ENCODE measurements at regions not wholly inside any gene's neighbourhood (a gene's known extent, or its start where the extent isn't known, plus 50 kb on each side); places are given as distances from the start of the nearest gene placed in this dataset.

DNA sequence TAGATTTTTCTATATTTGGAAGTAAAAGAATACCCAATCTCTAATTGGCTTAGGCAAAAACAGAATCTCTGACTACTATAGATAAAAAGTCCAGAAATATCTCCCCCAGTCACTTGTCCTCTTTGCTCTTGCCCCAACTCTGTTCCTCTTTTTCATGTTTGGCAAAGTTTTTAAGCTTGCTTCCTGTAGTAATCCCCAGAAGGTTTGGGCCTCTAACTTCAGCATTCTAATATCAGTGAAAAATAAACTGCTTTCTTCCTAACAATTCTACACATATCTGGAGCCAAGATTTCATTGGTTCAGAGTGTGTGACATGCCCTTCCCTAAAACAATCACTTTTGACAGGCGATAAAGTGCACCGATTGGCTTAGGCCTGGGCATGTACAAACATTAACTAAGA lies 1680.3 kb downstream of the MAT2B start:
- Histone ChIP-seq H3K4me3 (ENCODE audit: low read depth in 1 of 2, low read length in 2 of 2) (no peak overlapping the region), H3K27me3 (ENCODE audit: control insufficient read depth in 1 of 2, insufficient read depth in 2 of 2, low read length in 2 of 2) (no peaks in the 10 kb centered on the region), H3K27ac (ENCODE audit: low read depth in 2 of 2, low read length in 1 of 2) (no peak overlapping the region), H3K9me3 (ENCODE audit: control insufficient read depth in 2 of 2, insufficient read depth in 1 of 2, low read depth in 1 of 2, low read length in 1 of 2) (peaks cover 0 to 8% of the 10 kb centered on the region in 2 donors), H3K4me1 (ENCODE audit: control insufficient read depth in 2 of 2, insufficient read depth in 2 of 2, low read length in 1 of 2) (no peaks in the 10 kb centered on the region), H3K36me3 (ENCODE audit: control insufficient read depth in 2 of 2, insufficient read depth in 2 of 2, low read length in 1 of 2) (no peaks in the 10 kb centered on the region)
- 83 to 86% methylated on average over 2 of the region's 2 CpGs for WGBS, 2 donors

DNA sequence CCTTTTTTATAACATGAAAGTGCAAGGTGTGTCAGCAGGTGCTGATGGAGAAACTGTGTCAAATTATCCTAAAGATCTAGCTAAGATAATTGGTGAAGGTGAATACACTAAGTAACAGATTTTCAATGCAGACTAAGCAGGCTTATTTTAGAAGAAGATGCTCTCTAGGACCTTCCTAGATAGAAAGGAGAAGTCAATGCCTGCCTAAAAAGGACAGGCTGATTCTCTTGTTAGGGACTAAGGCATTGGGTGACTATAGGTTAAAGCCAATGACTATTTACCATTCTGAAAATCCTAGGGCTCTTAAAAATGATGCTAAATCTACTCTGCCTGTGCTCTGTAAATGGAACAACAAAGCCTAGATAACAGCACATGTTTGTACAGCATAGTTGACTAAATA lies 1682.4 kb downstream of the MAT2B start:
- peaks cover 0 to 8% of the 10 kb centered on the region in 2 donors for H3K9me3 ChIP-seq (ENCODE audit: control insufficient read depth in 2 of 2, insufficient read depth in 1 of 2, low read depth in 1 of 2, low read length in 1 of 2)
- no peaks in the 10 kb centered on the region for H3K36me3 ChIP-seq (ENCODE audit: control insufficient read depth in 2 of 2, insufficient read depth in 2 of 2, low read length in 1 of 2)
- no peak overlapping the region for H3K27ac ChIP-seq (ENCODE audit: low read depth in 2 of 2, low read length in 1 of 2)
- no peaks in the 10 kb centered on the region for H3K27me3 ChIP-seq (ENCODE audit: control insufficient read depth in 1 of 2, insufficient read depth in 2 of 2, low read length in 2 of 2)
- no peaks in the 10 kb centered on the region for H3K4me1 ChIP-seq (ENCODE audit: control insufficient read depth in 2 of 2, insufficient read depth in 2 of 2, low read length in 1 of 2)
- H3K4me3 ChIP-seq (ENCODE audit: low read depth in 1 of 2, low read length in 2 of 2) = no peak overlapping the region

DNA sequence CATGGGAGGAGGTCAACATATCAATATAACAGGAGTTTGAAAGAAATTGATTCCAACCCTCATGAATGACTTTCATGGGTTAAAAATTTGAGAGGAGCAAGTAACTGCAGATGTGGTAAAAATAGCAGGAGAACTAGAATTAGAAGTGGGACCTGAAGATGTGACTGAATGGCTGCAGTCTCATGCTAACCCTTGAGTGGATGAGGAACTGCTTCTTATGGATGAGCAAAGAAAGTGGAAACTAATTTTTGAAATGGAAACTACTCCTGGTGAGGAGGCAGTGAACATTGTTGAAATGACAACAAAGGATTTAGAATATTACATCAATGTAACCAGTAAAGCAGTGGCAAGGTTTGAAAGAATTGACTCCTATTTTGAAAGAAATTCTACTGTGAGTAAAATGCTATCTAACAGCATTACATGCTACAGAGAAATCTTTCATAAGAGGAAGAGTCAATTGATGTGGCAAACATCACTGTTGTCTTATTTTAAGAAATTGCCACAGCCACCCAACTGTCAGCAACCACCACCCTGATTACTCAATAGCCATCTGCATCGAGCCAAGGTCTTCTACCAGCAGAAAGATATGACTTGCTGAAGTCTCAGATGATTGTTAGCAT lies 1683.2 kb downstream of the MAT2B start:
- Histone ChIP-seq H3K4me1 (ENCODE audit: control insufficient read depth in 2 of 2, insufficient read depth in 2 of 2, low read length in 1 of 2) (no peaks in the 10 kb centered on the region), H3K36me3 (ENCODE audit: control insufficient read depth in 2 of 2, insufficient read depth in 2 of 2, low read length in 1 of 2) (no peaks in the 10 kb centered on the region), H3K27ac (ENCODE audit: low read depth in 2 of 2, low read length in 1 of 2) (no peak overlapping the region), H3K27me3 (ENCODE audit: control insufficient read depth in 1 of 2, insufficient read depth in 2 of 2, low read length in 2 of 2) (no peaks in the 10 kb centered on the region), H3K4me3 (ENCODE audit: low read depth in 1 of 2, low read length in 2 of 2) (no peak overlapping the region), H3K9me3 (ENCODE audit: control insufficient read depth in 2 of 2, insufficient read depth in 1 of 2, low read depth in 1 of 2, low read length in 1 of 2) (peaks cover 0 to 6% of the 10 kb centered on the region in 2 donors)
- WGBS, 2 donors = 56 to 69% methylated on average over 1 of the region's 1 CpG

DNA sequence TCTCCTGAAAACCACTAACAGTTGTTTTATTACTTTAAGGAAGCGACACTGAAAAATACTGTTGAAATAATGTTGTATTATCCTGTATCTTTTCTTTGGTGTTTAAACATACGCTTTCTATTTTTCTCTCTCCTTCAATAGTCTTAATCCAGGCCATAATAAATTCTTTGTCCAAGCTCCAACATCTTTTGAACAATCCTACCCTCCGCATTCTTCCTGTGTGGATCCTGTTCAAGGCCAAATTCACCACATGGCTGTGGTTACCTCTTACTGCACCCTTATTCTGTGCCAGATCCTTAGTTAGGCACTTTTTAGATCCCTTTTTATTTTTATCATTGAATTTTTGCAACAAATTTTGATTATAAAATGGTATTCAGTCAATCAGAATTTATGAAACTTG lies 1691.5 kb downstream of the MAT2B start:
- Histone ChIP-seq H3K9me3 (ENCODE audit: control insufficient read depth in 2 of 2, insufficient read depth in 1 of 2, low read depth in 1 of 2, low read length in 1 of 2) (no peaks in the 10 kb centered on the region), H3K4me1 (ENCODE audit: control insufficient read depth in 2 of 2, insufficient read depth in 2 of 2, low read length in 1 of 2) (no peaks in the 10 kb centered on the region), H3K4me3 (ENCODE audit: low read depth in 1 of 2, low read length in 2 of 2) (no peak overlapping the region), H3K36me3 (ENCODE audit: control insufficient read depth in 2 of 2, insufficient read depth in 2 of 2, low read length in 1 of 2) (no peaks in the 10 kb centered on the region), H3K27ac (ENCODE audit: low read depth in 2 of 2, low read length in 1 of 2) (no peak overlapping the region), H3K27me3 (ENCODE audit: control insufficient read depth in 1 of 2, insufficient read depth in 2 of 2, low read length in 2 of 2) (no peaks in the 10 kb centered on the region)
- 87% methylated on average over 3 of the region's 3 CpGs for WGBS, 2 donors

DNA sequence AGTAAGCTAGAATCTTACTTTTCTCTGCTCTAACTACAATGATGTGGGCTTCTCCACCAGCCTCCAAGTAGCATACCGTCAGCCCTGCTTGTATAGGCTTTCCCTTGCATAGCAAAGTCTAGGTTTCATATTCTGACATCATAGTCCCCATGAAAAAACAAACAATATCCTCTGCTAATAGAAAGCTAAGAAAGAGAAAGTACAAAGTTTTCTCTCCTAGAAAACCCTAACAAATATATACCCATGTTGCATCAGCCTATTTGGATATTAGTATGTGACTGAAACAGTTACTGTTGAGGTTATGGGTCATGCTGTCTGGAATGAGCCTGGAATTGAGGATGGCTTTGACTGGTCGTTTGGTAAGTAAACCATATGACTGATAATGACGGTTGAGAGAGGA lies 1696.0 kb downstream of the MAT2B start:
- Histone ChIP-seq H3K36me3 (ENCODE audit: control insufficient read depth in 2 of 2, insufficient read depth in 2 of 2, low read length in 1 of 2) (no peaks in the 10 kb centered on the region), H3K9me3 (ENCODE audit: control insufficient read depth in 2 of 2, insufficient read depth in 1 of 2, low read depth in 1 of 2, low read length in 1 of 2) (no peaks in the 10 kb centered on the region), H3K4me3 (ENCODE audit: low read depth in 1 of 2, low read length in 2 of 2) (no peak overlapping the region), H3K4me1 (ENCODE audit: control insufficient read depth in 2 of 2, insufficient read depth in 2 of 2, low read length in 1 of 2) (no peaks in the 10 kb centered on the region), H3K27ac (ENCODE audit: low read depth in 2 of 2, low read length in 1 of 2) (no peak overlapping the region), H3K27me3 (ENCODE audit: control insufficient read depth in 1 of 2, insufficient read depth in 2 of 2, low read length in 2 of 2) (no peaks in the 10 kb centered on the region)
- WGBS, 2 donors = 63 to 65% methylated on average over 3 of the region's 3 CpGs

DNA sequence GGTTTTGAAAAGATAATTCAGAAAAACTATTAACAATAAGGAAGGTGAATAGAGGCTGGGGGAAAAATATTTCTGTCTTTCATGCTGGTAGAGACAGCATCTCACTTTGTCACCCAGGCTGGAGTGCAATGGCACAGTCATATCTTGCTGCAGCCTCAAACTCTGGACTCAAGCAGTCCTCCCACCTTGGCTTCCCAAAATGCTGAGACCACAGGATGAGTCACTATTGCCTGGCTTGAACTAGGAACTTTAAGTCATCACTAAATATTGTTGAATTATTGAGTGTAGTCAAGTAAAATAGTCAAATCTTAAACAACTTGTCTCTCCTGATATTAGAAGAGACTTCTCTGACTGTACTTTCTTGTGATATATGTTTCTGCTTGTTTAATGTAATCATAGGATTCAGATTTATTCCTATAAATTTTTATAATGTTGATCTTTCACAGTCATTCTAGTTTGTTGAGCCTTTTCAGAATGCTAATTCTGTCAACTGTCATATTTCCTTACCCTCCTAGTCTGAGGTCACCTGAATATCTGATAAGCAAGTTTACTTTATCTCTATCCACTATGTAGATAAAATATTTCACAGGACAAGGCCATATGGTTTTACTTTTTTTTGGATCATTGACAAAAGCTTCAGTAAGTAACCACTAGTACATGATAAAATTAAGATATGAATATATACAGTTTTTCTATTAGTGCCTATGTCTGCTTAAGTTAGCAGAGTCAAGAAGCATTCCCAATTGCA lies 1696.5 kb downstream of the MAT2B start:
- Histone ChIP-seq H3K36me3 (ENCODE audit: control insufficient read depth in 2 of 2, insufficient read depth in 2 of 2, low read length in 1 of 2) (no peaks in the 10 kb centered on the region), H3K4me1 (ENCODE audit: control insufficient read depth in 2 of 2, insufficient read depth in 2 of 2, low read length in 1 of 2) (no peaks in the 10 kb centered on the region), H3K9me3 (ENCODE audit: control insufficient read depth in 2 of 2, insufficient read depth in 1 of 2, low read depth in 1 of 2, low read length in 1 of 2) (no peaks in the 10 kb centered on the region), H3K27me3 (ENCODE audit: control insufficient read depth in 1 of 2, insufficient read depth in 2 of 2, low read length in 2 of 2) (no peaks in the 10 kb centered on the region), H3K27ac (ENCODE audit: low read depth in 2 of 2, low read length in 1 of 2) (no peak overlapping the region), H3K4me3 (ENCODE audit: low read depth in 1 of 2, low read length in 2 of 2) (no peak overlapping the region)

DNA sequence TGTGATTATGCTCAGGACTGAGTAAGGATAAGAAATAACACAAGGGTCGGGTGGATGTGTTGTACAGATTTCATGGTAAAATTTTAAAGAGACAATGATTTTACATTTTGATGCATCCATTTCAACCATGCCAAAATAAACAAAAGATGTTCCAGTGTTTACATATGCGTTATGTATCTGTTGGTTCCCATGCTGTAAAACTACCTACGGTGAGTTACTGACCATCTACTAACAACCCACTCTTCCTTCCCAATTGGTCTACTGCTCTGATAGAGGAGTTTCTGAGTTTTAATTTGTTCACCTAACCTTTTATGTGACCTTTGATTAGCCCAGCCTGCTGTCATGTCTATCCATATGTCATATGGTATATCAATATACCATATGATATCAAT lies 1697.1 kb downstream of the MAT2B start:
- no peaks in the 10 kb centered on the region for H3K27me3 ChIP-seq (ENCODE audit: control insufficient read depth in 1 of 2, insufficient read depth in 2 of 2, low read length in 2 of 2)
- H3K4me1 ChIP-seq (ENCODE audit: control insufficient read depth in 2 of 2, insufficient read depth in 2 of 2, low read length in 1 of 2) = no peaks in the 10 kb centered on the region
- no peaks in the 10 kb centered on the region for H3K9me3 ChIP-seq (ENCODE audit: control insufficient read depth in 2 of 2, insufficient read depth in 1 of 2, low read depth in 1 of 2, low read length in 1 of 2)
- H3K4me3 ChIP-seq (ENCODE audit: low read depth in 1 of 2, low read length in 2 of 2) = no peak overlapping the region
- no peaks in the 10 kb centered on the region for H3K36me3 ChIP-seq (ENCODE audit: control insufficient read depth in 2 of 2, insufficient read depth in 2 of 2, low read length in 1 of 2)
- 81 to 84% methylated on average over 3 of the region's 3 CpGs for WGBS, 2 donors
- no peak overlapping the region for H3K27ac ChIP-seq (ENCODE audit: low read depth in 2 of 2, low read length in 1 of 2)

DNA sequence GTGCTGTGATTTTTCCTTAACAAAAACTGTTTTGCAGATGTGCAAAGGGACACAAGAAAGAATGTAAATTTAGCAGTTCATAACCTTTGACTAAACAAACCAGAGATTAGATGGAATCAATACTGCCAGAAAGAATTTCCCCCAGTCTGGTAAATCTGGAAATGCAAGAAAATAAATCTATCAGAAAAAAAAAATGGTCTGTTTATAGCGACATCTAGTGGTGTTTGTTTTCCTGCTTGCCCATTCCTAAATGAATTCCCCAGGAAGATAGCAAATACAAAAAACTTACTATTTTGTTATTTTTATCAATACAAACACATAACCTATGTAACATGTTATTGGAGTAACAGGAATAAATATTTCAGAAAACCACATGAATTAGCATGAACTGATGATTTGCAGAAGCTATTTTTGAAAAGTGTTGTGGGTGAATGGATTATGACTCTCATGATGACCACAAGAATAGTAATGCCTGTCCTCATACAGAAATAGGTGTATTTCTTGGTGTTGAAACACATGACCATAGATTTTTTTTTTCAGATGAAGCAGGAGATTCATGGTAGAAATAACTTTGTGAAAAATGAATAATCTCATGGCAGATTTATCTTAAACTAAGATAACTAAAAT lies 1703.8 kb downstream of the MAT2B start:
- Histone ChIP-seq H3K9me3 (ENCODE audit: control insufficient read depth in 2 of 2, insufficient read depth in 1 of 2, low read depth in 1 of 2, low read length in 1 of 2) (no peaks in the 10 kb centered on the region), H3K4me1 (ENCODE audit: control insufficient read depth in 2 of 2, insufficient read depth in 2 of 2, low read length in 1 of 2) (no peaks in the 10 kb centered on the region), H3K36me3 (ENCODE audit: control insufficient read depth in 2 of 2, insufficient read depth in 2 of 2, low read length in 1 of 2) (no peaks in the 10 kb centered on the region), H3K27me3 (ENCODE audit: control insufficient read depth in 1 of 2, insufficient read depth in 2 of 2, low read length in 2 of 2) (no peaks in the 10 kb centered on the region), H3K27ac (ENCODE audit: low read depth in 2 of 2, low read length in 1 of 2) (no peak overlapping the region), H3K4me3 (ENCODE audit: low read depth in 1 of 2, low read length in 2 of 2) (no peak overlapping the region)
- 0 to 1% methylated on average over 1 of the region's 1 CpG for WGBS, 2 donors

DNA sequence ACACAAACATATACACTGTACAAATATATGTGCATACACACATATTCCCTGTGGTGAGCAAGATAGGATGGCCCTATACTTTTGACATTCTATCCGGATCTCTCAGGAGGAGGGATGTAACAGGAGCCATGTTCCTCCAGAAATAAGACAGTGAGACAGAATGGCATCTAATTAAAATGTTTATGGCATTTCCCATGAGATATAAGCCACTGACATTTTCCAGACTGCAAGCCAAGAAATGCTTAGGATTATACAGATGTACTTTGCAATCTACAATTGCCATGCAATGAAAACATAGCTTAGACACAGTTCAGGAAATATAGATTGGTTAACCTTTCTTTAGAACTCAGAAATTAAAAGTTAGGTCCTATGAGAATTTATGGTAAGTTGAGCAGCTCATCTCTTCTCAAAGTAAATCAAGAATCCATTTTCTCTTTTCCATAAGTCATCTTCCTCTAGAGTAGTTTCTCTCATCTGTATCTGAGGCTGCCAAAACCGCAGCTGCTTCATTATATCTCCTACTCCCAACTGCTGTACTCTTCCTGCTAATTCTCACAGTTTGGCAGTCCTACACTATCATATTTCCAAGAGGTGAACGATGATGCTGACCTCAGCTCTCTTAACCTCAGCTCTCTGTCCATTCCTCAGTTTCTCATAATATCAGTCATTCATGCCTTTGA lies 1719.1 kb downstream of the MAT2B start:
- H3K36me3 ChIP-seq (ENCODE audit: control insufficient read depth in 2 of 2, insufficient read depth in 2 of 2, low read length in 1 of 2) = no peaks in the 10 kb centered on the region
- H3K4me3 ChIP-seq (ENCODE audit: low read depth in 1 of 2, low read length in 2 of 2) = no peak overlapping the region
- no peaks in the 10 kb centered on the region for H3K4me1 ChIP-seq (ENCODE audit: control insufficient read depth in 2 of 2, insufficient read depth in 2 of 2, low read length in 1 of 2)
- H3K27me3 ChIP-seq (ENCODE audit: control insufficient read depth in 1 of 2, insufficient read depth in 2 of 2, low read length in 2 of 2) = no peaks in the 10 kb centered on the region
- H3K9me3 ChIP-seq (ENCODE audit: control insufficient read depth in 2 of 2, insufficient read depth in 1 of 2, low read depth in 1 of 2, low read length in 1 of 2) = no peaks in the 10 kb centered on the region
- WGBS, 2 donors = 64 to 71% methylated on average over 3 of the region's 3 CpGs
- no peak overlapping the region for H3K27ac ChIP-seq (ENCODE audit: low read depth in 2 of 2, low read length in 1 of 2)
